Endothelial cell of umbilical vein (primary cell): ENCODE measurements at regions not wholly inside any gene's neighbourhood (a gene's known extent, or its start where the extent isn't known, plus 50 kb on each side); places are given as distances from the start of the nearest gene placed in this dataset.

Source experiments
- BruUV-seq: library from RNA; stranded (reverse); fragments of 400-500 nt; replicated peaks from 2 replicates; lab custom pipeline; 2021; lab: Mats Ljungman, UMichigan
- CTCF ChIA-PET: fragments of 300-600, 350-600 bp; sonication (Branson Sonifier 250); formaldehyde crosslinking; loops from one replicate; lab custom pipeline; 2021; ENCODE audit warnings: antibody characterized with exemption, inconsistent platforms; lab: Charles Lee
- POLR2A ChIA-PET: fragments of 300-600, 350-600 bp; sonication (Branson Sonifier 250); formaldehyde crosslinking; loops from one replicate; lab custom pipeline; 2021; ENCODE audit warnings: antibody characterized with exemption, inconsistent platforms; lab: Charles Lee
- DNase-seq: peaks from one replicate; pipeline ENCODE4 v3.0.0-alpha.2; 2011; ENCODE audit warnings: low read depth, low spot score
- FAIRE-seq: peaks from 2 replicates; lab custom pipeline; 2011; peaks lifted over from hg19 to GRCh38; lab: Jason Lieb, UNC
- H2AFZ ChIP-seq: 2 replicates; pipeline ENCODE4 v1.6.0; 2012; ENCODE audit warnings: low read depth, low read length, control low read depth, inconsistent platforms
- H3K27ac ChIP-seq: 2 replicates; pipeline ENCODE4 v1.5.1; 2011; ENCODE audit warnings: low read depth, mild to moderate bottlenecking, control low read depth, low read length, moderate library complexity; ENCODE audit not compliant: insufficient read depth
- H3K27me3 ChIP-seq, 2 experiments: 2 replicates each; pipeline versions ENCODE4 v1.6.0 to v1.6.1; 2011; ENCODE audit warnings: low read length in 2 of 2, mixed read lengths in 1 of 2; ENCODE audit not compliant: control insufficient read depth in 2 of 2, insufficient read depth in 2 of 2
- H3K36me3 ChIP-seq, 2 experiments: 2 replicates in 1 of 2; 3 replicates in 1 of 2; pipeline ENCODE4 v1.5.1; 2011; ENCODE audit warnings: low read length in 2 of 2, mild to moderate bottlenecking in 1 of 2, moderate library complexity in 1 of 2; ENCODE audit not compliant: control insufficient read depth in 2 of 2, insufficient read depth in 2 of 2; ENCODE audit errors: extremely low read depth in 1 of 2
- H3K4me1 ChIP-seq: 3 replicates; pipeline ENCODE4 v1.5.1; 2011; ENCODE audit warnings: mild to moderate bottlenecking, low read length; ENCODE audit not compliant: control insufficient read depth, insufficient read depth; ENCODE audit errors: extremely low read depth
- H3K4me2 ChIP-seq: 2 replicates; pipeline ENCODE4 v1.6.1; 2011; ENCODE audit warnings: low read length, control low read depth, mixed read lengths; ENCODE audit not compliant: insufficient read depth
- H3K4me3 ChIP-seq, 3 experiments: fragments of 200-600 bp in 1 of 3; sonication (generic), shearing (Covaris generic) in 1 of 3; replicated peaks in 1 of 3; 2 replicates each; pipeline ENCODE4 v1.5.1; 2011 to 2016; ENCODE audit warnings: control low read depth in 3 of 3, low read length in 3 of 3, mild to moderate bottlenecking in 2 of 3, inconsistent platforms in 1 of 3, low read depth in 1 of 3, moderate library complexity in 1 of 3; ENCODE audit not compliant: insufficient read depth in 1 of 3
- H3K79me2 ChIP-seq: 2 replicates; pipeline ENCODE4 v1.6.0; 2012; ENCODE audit warnings: low read length, inconsistent platforms; ENCODE audit not compliant: control insufficient read depth, insufficient read depth
- H3K9ac ChIP-seq: replicated peaks from 2 replicates; pipeline ENCODE3; 2011; ENCODE audit warnings: low read length, control low read depth; ENCODE audit not compliant: insufficient read depth; ENCODE audit errors: extremely low read depth
- H3K9me1 ChIP-seq: replicated peaks from 3 replicates; pipeline ENCODE4 v1.6.0; 2011; ENCODE audit warnings: mild to moderate bottlenecking, low read length; ENCODE audit not compliant: control insufficient read depth, insufficient read depth; ENCODE audit errors: extremely low read depth
- H3K9me3 ChIP-seq: replicated peaks from 2 replicates; pipeline ENCODE4 v1.5.1; 2012; ENCODE audit warnings: low read length, inconsistent platforms; ENCODE audit not compliant: control insufficient read depth, insufficient read depth
- H4K20me1 ChIP-seq: replicated peaks from 2 replicates; pipeline ENCODE3; 2011; ENCODE audit warnings: mild to moderate bottlenecking, low read length; ENCODE audit not compliant: control insufficient read depth, insufficient read depth; ENCODE audit errors: extremely low read depth
- CTCF ChIP-seq, 2 donors: IDR thresholded peaks; 1 replicate in 1 of 2; 2 replicates in 1 of 2; pipeline ENCODE4 v1.5.1; 2011; ENCODE audit warnings: low read length in 2 of 2, mild to moderate bottlenecking in 2 of 2, moderate library complexity in 2 of 2, control low read depth in 1 of 2, inconsistent platforms in 1 of 2, low read depth in 1 of 2; ENCODE audit not compliant: insufficient read depth in 1 of 2; ENCODE audit errors: extremely low read depth in 1 of 2
- GATA2 ChIP-seq: IDR thresholded peaks from 2 replicates; pipeline ENCODE4 v1.7.0; 2011; ENCODE audit warnings: low read depth, mild to moderate bottlenecking, moderate library complexity, mixed read lengths, low read length; ENCODE audit not compliant: insufficient read length, insufficient read depth
- JUN ChIP-seq: IDR thresholded peaks from 2 replicates; pipeline ENCODE4 v1.6.1; 2011; ENCODE audit warnings: borderline replicate concordance, low read depth; ENCODE audit not compliant: insufficient read length, insufficient read depth
- MAX ChIP-seq: IDR thresholded peaks from 2 replicates; pipeline ENCODE4 v1.6.1; 2011; ENCODE audit not compliant: insufficient read depth, insufficient read length
- MYC ChIP-seq: IDR thresholded peaks from one replicate; pipeline ENCODE4 v1.6.1; 2011; ENCODE audit warnings: mild to moderate bottlenecking, low read depth, low read length
- POLR2A ChIP-seq: IDR thresholded peaks from 2 replicates; pipeline ENCODE4 v1.6.1; 2012; ENCODE audit warnings: low read depth, mild to moderate bottlenecking, control low read depth, low read length
- POLR2AphosphoS5 ChIP-seq: IDR thresholded peaks from 2 replicates; pipeline ENCODE4 v1.6.1; 2012; ENCODE audit warnings: low read depth, mild to moderate bottlenecking, control low read depth, low read length, moderate library complexity; ENCODE audit not compliant: insufficient read depth
- dilution Hi-C: fragments of 300-500 bp; cut with MboI; formaldehyde crosslinking; loops from one replicate; pipeline ENCODE4 v1.15.0; 2019; ENCODE audit warnings: low sequenced_read_pairs; ENCODE audit not compliant: extremely low pct_ligation_motif_present
- intact Hi-C: fragments of 100-400 bp; cut with micrococcal nuclease; formaldehyde crosslinking; loops from one replicate; pipeline ENCODE4 v1.10.0; 2022

- TF ChIP-seq POLR2AphosphoS5 (no peak), POLR2A (no peak), MAX (no peak), GATA2 (no peak), MYC (no peak), JUN (no peak), CTCF (IDR thresholded peaks at IDR 0.05; ENCODE audit: extremely low read depth in 1 of 2, insufficient read depth in 1 of 2, low read depth in 1 of 2, low read length in 2 of 2) (no peak)
- ChIA-PET POLR2A (no interaction called here), CTCF (interaction anchor here (1.0 kb wide), 1 partner anchor 8 kb away, joined by 3 read pairs; no protein-coding TSS in a partner anchor)
- no peak for DNase-seq
- H3K9me1 ChIP-seq: no peaks in the 10 kb centered on the region
- intact Hi-C loops: no loop called here
- no peaks in the 10 kb centered on the region for H4K20me1 ChIP-seq
- no peaks in the 10 kb centered on the region for H3K9me3 ChIP-seq
- no peaks in the 10 kb centered on the region for H3K79me2 ChIP-seq
- H3K9ac ChIP-seq: no peak overlapping the region
- BruUV-seq: no TSS peak
- dilution Hi-C loops: no loop called here
- H2AFZ ChIP-seq: no peak overlapping the region
- H3K27ac ChIP-seq: no peak overlapping the region
- H3K4me1 ChIP-seq: no peaks in the 10 kb centered on the region
- no peaks in the 10 kb centered on the region for H3K27me3 ChIP-seq
- H3K4me3 ChIP-seq: no peak overlapping the region
- no peaks in the 10 kb centered on the region for H3K36me3 ChIP-seq
- no peak for FAIRE-seq
- H3K4me2 ChIP-seq: no peak overlapping the region
Observed at GRCh38 chr1:208899438-208899837, 655.3 kb upstream of the PLXNA2 start.
